GM18519 (cell line): ENCODE measurements at regions not wholly inside any gene's neighbourhood (a gene's known extent, or its start where the extent isn't known, plus 50 kb on each side); places are given as distances from the start of the nearest gene placed in this dataset.

Experiments
- ATAC-seq: cut with Tn5 transposase; IDR thresholded peaks from one replicate; pipeline ENCODE4 v1.9.1; 2021; ENCODE audit warnings: mild to moderate bottlenecking, moderate library complexity; ENCODE audit not compliant: unreplicated experiment, low FRiP score

- no peak for ATAC-seq
Observed at GRCh38 chr7:17719998-17720397, 220.3 kb downstream of the SNX13 start.

GRCh38 chr7:17721736-17722285 is 218.5 kb downstream of the SNX13 start:
- ATAC-seq = no peak

- ATAC-seq = no peak
Observed at GRCh38 chr7:17722798-17723197, 217.5 kb downstream of the SNX13 start.

DNA sequence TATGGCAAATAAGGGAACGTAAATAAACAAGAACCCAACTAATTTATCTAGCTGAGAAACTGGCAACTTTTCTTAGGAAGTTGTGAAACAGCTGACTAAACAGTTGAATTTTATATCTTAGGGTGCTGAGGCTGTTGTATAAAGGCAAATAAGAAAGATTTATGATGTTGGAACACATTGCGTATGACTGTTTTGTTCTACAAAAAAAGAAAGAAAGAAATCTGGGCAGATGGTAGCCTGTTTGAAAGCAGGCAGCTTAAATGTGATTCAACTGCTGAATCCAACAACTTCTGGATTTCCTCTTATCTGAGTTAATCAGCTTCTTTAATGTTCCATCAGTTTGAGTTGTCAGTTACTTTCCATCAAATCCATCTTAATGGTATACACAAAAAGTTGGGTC is 214.5 kb downstream of the SNX13 start:
- no peak for ATAC-seq

- ATAC-seq = no peak
Observed at GRCh38 chr7:17732083-17732482, 208.2 kb downstream of the SNX13 start.
